Tongue (tissue), 1 donor: ENCODE measurements at regions not wholly inside any gene's neighbourhood (a gene's known extent, or its start where the extent isn't known, plus 50 kb on each side); places are given as distances from the start of the nearest gene placed in this dataset.
"Not testable (repeated sequence)": the region's sequence is repeated elsewhere in the genome, so short reads cannot be mapped to it uniquely, and the experiment has no call there.

Source experiments
- DNase-seq: peaks from one replicate; pipeline ENCODE4 v3.0.0-alpha.2; 2015

DNA sequence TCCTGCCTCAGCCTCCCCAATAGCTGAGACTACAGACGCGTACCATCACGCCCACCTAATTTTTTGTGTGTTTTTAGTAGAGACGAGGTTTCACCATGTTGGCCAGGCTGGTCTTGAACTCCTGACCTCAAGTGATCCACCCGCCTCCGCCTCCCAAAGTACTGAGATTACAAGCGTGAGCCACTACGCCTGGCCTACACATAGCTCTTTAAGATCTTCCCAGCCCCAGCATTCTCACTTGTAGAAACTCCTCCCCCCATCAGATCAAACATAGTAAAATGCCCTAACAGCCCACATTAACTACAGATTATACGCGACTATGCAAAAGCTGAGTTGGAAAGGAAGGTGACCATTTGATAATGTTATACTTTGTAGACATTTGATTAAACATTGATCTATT lies 634.8 kb downstream of the MATN1 start:
- DNase-seq = no peak

DNA sequence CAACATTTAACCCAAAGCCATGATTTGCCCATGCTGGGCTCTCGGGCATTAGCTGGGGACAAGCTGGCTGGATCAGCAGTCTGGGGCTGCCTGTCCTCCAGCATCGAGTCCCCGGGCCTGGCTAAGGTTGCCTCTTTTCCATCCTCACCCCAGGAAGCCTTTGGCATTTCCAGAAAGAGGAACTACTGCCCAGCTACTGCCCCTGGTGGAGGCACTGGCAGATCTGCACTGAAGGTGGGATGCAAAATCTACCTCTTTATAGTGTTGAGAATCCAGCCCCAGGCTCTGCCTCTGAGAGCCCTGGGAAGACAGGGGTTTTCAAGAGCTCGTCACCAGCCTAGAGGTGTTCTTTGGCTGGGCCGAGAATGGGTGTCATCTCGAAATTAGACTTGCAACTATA lies 635.9 kb downstream of the MATN1 start:
- no peak for DNase-seq

DNA sequence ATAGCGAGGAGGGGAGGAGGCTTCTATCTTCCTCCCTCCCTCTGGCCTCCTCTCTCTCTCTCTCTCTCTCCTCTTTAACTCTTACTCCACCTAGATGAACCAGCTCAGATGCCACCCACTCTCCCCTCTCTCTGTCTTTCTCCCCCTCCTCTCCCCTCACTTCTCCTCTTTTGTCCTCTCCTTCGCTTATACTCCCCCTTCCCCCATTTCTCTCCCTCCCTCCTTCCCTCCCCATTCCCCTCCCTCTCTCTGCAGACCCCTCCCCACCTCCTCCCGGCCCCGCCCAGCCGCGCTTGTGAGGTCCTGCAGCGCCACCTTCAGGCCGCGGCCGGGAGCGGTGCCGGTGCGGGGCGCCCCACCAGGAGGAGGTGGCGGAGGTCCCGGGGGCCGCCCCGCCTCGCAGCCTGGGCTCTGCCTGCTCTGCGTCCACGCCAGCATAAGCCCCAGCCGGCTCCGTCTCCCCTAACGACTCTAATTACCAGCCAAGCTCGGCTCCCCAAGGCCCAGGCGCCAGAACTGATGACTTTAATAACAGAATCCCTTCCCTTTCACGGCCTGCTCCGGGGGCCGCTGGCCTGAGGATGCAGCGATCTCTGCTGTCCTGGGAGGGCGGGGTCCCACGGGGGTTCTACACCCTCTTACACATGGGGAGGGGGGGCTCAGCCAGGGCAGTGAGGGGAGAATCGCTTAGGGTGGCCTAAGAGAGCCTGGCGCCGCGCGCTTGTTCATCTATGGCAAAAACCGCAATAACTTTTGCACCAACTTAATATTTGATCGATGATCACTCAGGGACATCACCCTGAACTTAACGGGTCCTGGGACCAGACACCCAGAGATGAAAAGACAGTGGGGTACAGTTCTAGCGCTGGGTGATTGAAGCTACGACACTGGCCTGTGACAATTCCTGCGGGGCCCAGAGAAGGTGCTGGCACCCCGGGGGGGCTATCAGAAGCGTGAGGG lies 637.3 kb downstream of the MATN1 start:
- DNase-seq = peak; percentile 78

DNA sequence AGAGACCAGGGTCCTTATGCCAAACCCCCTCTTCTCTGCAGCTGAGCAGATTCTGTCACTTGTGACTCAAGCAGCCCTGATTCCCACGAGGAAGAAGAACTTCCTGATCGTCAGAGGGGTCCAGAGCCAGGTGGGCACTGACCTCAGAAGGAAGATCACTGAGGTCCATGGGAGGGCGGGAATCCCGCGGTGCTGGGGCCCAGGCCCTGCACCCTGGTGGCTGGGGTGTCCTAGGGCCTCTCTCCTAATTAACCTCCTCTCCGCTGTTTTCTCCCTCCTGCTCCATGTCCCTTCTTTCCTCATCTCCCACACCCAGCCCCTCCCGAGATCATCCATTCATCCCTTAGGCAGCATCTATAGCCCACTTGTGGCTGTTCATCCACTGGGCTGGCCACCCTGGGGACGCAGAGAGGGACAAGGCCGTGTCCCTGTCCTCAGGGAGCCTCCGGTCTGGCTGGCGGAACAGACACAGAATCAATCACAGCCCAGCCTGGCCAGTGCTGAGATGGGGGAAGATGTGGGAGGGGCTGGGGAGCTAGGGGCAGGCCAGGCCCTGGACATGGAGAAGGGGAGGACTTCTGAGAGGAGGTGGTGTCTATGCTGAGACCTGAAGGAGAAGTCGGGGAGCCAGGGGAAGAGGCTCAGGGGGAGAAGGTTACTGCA lies 638.3 kb downstream of the MATN1 start:
- no peak for DNase-seq

DNA sequence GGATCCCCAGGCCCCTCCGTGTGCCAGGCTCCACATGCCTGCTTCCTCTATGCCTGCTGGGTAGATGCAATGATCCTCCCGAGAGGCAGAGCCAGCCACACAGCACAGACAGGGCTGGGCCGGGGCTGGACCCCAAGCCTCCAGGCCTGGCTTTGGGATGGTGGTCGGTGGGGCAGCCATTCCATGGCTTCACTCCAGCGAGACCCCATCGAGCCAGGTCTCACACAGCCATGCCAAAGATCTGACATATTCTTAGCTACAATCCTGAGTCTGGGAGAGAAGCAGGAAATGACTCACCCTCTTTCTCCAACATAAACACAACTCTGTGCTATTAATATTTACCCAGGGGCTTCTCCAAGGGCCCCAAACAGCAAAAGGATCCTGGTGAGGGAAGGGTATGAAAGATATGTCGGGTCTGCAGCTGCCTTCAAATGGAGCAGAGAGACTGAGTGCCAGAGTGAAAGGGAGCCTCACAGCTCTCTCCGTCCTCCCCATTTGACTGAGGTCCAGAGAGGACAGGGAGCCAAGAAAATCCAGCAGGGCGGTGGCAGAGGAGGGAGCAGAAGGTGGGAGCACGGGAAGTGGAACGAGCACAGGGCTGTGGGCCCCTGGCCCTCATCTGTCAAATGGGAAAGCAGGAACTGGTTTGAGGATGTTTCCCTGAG lies 639.5 kb downstream of the MATN1 start:
- DNase-seq = peak; percentile 68

DNA sequence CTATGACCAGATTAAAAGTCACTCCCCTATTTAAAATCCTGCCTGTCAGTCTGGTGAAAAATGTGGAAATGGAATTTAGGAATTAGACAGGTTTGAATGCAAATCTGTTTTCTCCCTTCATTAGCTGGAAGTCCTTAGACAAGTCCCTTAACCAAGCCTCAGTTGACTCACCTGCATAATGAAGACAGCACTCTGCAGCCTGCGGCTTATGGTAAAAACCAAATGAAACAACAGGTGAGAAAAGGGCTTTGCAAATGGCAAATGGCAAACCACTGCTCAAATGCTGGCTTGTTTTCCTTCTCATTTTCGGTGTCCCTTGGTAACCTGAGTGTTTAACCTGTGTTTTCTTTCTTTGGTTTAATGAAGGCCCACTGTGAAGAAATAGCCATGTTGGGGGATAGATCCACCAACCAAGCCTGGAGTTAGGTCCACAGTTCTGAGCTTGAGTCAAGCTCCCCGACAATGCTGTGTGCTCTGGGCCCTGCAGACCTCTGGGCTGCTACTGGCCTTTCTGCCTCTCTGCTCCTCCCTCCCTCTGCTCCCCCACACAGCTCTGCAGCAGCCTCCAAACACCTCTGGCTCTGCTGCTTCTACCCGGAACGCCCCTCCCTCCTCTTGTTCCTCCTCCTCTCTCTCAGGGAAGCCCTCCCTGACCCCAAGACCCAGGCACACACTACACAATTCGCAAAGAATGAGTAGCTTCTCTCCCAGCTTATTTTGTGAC lies 641.8 kb downstream of the MATN1 start:
- no peak for DNase-seq

DNA sequence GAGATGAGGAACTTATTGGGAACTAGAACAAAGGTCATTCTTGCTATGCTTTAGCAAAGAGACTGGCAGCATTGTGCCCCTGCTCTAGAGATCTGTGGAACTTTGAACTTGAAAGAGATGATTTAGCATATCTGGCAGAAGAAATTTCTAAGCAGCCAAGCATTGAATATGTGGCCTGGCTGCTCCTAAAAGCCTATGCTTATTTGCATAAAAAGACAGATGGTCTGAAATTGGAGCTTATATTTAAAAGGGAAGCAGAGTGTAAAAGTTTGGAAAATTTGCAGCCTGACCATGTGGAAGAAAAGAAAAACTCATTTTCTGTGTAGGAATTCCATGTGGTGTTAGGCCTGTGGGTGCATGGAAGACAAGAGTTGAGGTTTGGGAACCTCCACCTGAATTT lies 647.5 kb downstream of the MATN1 start:
- DNase-seq = not testable (repeated sequence)

DNA sequence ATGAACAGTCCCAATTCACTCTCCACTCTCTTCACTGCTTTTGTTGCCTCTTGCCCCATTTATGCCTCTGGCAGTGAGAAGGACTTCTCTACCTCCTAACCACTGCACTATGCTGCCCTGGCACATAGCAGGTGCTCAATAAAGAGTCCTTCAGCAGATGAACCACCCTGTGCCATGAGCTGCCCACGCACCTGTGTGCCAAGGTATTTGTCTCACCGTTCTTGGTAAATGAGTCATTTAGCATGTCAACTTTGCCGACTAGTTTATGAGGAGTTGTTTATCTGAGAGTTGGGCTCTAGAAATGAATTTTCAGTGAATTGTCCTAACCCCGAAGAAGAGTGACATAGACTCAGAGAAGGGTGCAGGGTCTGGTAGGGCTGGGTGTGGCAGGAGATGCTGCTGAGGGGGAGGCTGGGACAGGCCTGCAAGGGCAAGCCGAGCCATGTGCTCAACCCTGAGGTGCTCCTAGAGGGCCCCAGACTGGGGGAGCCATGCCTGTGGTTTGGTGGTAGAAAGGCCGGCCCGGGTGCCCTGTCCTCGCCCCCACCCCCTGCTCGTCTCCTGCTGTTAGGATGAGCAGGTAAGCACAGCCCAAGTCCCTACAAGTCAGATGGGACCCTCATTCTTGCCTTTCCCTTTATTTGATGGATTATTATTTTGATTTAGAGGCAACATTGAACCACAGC lies 654.5 kb downstream of the MATN1 start:
- DNase-seq = no peak

DNA sequence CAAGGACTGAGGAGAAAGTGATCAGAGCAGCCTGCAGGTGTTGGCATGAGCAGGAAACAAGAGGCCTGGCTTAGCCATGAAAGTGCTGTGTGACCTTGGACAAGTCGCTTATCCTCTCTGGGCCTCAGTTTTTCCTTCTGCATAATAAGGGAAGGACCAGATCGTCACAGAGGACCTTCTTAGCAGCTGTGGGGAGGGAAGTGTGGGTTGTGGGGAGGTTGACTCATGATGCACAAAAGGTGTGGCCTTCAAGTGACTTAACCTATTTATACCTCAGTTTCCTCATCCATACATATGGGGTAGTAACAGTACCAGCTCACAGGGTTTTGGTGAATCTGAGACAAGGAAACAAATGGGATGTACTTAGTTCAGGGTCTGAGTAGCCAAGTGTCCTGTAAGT lies 658.8 kb downstream of the MATN1 start:
- DNase-seq = no peak

DNA sequence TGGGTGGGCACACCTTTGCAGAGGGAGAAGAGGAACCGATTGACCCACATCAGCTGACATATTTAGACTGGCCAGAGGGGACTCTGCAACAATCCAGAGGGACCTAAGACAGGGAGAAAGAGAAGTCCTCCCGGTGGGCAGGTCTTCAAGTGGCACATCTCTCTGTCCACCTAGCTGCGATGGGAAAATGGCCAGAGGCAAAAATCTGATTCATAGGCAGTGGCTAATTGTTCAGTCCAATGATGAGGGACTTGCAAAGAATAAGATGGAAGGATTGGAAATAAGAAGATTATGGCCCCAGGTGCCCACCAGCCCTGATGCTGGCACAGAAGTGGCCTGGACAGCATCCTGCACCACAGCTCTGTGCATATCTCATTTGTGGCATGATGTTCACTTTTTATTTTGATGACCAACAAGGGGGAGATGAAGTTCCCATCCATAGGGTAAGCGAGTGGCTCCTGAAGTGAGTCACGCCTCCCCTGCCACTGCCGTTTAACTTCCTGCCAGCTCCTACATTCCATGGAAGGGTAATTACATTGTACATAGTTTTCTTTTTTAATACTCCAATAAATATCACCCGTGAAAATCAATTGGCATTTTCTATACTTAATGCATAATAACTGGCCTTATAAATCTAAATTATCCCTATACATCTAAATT lies 659.6 kb downstream of the MATN1 start:
- no peak for DNase-seq

DNA sequence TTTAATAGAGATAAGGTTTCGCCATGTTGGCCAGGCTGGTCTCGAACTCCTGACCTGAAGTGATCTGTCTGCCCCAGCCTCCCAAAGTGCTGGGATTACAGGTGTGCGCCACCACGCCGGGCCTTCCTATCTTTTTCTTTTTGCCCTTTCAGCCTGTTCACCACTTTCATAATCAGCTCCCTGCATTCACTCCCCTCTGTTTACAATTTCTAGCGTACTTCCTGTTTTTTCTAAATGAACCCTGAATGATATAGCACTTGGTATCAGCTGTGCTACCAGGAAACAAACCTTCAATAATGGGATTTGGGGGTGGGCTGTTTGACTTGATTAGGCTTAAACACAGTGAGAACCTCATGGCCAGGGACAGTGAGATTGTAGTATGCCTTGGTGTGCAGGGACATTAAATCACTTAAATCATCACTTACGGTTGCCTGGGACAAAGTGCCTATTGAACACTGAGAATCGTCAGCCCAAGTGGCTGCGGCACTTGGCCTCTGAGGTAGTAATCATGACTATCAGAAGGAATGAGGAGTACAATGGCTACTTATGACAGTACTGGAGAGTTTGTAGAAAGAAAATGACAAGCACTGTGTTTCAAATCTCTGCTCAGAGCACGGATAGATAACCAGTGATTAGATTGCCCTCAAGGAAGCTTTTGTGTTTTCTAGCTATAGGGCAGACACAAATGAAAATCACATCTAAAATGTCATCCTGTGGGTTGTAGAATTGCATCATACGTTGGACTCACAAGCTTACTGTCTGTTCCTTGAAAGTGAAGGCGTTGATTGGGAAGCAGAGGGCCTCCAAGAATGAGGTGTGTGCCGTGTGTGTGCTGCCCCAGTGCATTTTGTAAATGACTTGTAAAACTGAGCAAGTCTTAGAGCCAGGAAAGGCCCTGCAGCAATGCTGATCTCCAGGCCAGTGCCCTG lies 661.8 kb downstream of the MATN1 start:
- DNase-seq = no peak

DNA sequence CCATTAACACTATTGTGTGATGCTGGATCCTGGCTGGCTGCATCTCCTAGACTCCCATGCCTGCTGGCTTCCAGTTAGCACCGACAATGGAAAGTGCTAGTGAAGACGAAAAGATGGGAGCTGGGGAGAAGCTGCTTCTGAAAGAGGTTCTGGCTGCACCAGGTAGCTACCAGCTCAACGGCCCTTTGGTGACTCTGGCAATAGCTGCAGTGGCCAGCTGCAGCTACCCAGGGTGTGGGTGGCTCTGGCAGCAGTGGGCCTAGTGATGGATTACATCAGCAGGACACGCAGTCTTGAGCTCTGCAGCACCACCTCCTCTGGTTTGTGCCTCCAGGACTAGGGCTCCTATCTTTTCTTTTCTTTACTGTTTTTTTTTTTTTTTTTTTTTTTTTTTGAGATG lies 662.6 kb downstream of the MATN1 start:
- DNase-seq = no peak

DNA sequence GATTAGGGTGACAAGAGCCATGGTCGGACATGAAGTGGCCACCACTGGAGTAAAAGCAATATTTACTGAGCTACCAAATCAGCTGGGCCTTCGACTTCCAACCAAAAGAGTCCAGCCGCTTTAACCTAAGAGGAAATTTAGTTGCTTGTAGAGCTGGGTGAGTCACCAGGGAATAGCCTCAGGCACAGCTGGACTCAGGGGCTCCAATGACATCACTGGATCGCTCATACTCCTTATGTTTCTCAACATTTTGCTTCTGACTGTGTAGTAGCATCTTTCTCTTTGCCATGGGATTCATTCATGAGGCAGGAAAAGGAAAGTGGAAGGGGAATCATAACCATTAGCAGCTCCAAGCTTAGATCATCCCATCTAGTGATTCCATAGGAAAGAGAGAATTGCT lies 664.4 kb downstream of the MATN1 start:
- DNase-seq = no peak

DNA sequence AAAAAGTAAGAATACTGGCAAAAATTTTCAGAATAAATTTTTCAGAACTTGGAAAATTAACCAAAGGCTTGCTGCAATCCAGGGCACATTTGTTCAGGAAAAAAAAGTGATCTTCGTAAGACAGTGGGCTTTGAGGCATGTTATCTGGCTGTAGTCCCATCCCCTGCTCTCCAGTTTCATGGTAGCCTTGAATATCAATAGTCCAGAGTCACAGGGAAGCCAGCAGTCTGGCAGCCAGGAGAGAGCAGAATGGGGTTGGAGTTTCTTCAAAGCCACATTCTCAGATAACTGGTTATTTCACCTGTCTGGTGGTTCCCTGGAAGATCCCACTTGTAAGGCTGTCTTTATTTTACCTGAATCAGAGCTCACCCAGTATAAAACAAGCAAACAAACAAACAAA lies 669.3 kb downstream of the MATN1 start:
- DNase-seq = no peak

DNA sequence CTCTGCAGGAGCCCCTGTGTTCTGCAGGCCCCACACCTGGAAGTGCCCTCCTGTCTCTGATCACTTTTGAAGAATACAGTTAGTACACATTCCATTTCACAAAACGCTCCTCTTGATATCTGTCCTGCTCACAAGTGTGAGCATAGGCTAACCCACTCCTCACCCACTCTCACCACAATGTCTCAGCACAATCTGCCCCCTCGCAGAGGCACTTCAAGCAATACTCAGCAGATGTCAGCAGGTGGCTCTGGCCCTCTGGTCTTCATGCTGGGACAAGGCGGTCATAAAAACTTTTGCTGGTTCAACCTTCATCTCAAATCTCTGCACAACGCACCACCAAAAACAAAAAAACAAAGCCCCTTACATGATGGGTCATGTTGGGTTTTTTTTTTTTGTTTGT lies 671.2 kb downstream of the MATN1 start:
- no peak for DNase-seq

DNA sequence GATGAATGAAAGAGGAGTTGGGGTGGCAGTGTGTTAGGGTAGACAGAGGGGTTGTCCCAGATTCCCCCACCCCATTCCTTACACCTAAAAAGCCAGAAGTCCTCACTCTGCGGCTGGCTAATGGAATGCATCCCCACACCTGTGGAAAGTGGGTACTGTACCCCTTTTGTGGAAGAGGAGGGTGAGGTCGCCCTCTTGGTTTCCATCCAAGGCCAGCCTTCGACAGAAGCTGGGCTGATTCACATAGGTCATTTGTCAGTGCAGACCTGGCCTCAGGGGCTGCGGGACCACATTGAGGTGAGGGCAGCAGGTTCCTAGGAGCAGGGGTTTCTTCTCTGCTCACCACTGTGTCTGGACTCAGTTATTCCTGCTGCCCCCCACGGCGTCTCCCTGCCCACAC lies 671.6 kb downstream of the MATN1 start:
- DNase-seq = no peak

DNA sequence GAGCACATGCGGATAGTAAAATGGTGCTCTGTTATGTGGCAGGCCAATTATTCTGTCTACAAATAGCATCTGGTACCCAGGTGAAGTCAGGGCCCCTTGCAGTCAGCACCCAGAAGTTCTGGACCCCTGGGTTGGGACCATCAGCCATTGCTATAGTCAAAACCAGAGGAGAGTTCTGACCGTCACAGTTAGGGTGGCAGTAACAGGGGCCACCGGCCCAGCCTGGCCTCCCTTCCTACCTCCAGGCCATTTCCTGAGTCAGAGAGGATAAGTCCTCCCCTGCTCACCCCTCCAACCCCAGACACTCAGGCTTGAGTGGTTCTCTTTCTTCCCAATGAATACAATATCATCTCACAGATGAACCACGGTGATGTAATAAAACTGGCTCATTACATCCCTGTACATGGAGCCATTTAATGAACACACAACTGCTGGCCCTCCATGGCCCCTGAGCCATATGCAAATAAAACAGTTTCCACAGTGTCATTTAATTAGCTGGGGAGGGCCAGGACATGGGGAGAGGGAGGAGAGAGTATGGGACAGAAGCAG lies 673.6 kb downstream of the MATN1 start:
- DNase-seq = no peak

DNA sequence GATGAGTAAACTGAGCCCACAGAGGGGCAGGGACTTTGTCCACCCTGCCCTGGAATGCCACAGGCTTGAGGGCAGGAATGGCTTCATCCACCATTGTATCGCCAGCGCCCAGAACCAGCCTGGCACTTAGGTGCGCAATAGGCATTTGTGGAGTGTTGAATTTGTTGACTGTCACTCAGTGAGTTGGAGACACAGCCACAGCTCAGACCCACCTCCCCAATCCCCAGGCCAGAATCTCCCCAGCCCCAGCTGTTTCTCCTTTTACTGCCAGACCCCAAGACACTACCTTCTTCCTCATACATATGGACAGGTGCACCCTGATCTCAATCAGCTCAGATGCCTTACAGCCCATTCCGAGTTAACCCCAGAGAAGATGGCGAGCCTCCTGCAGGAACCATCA lies 674.5 kb downstream of the MATN1 start:
- no peak for DNase-seq

DNA sequence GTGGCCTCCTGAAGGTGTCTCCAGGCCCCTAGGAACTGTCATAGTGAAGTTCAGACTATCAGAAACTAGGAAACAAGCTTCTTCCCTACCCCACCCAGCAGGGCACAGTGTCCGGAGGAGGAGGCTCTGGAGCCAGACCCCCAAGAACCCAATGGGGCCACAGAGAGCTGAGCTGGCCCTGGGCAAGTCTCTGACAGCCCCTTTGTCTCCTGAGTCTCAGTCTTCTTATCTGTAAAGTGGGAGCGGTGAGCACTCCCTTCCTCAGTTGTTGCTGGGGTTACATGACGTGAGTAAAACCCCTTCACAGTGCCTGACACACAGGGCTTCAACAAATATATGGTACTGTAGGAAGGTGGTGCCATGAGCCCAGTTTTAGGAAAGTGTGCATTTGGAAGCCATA lies 675.8 kb downstream of the MATN1 start:
- DNase-seq = no peak

DNA sequence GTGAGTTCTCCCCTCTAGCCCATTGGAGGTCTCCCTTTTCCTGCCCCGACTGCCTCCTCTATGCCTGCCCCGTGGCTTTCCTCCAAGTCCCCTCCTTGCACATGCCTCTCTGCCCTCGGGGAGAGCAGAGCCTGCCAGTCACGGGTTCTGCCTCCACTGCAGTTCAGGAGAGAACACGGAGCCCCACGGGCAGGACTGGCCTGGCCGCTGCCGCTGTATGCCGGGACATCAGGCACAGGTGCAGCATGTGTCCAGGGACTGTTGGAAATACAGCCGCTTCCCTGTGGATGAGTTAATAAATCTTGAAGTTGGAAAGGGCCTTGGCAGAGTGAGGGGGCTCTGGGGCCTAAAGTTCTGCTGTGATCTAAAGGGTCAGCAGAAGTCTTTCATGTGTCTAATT lies 676.6 kb downstream of the MATN1 start:
- no peak for DNase-seq
